GM23338 (cell line): ENCODE measurements at regions not wholly inside any gene's neighbourhood (a gene's known extent, or its start where the extent isn't known, plus 50 kb on each side); places are given as distances from the start of the nearest gene placed in this dataset.

Source experiments
- ATAC-seq: fragments of 200-7000 bp; cut with Tn5 transposase; 3 replicates; pipeline ENCODE4 v1.9.1; 2020
- DNase-seq: peaks from one replicate; pipeline ENCODE4 v3.0.0-alpha.2; 2015; ENCODE audit warnings: low spot score
- H2AFZ ChIP-seq: fragments of 200-600 bp; sonication (generic); 2 replicates; pipeline ENCODE4 v1.8.0; 2016; ENCODE audit warnings: antibody characterized with exemption, mild to moderate bottlenecking, moderate library complexity
- H3F3A ChIP-seq: fragments of 200-600 bp; sonication (generic); replicated peaks from 2 replicates; pipeline ENCODE4 v1.8.0; 2017; ENCODE audit warnings: antibody characterized with exemption, mixed run types, low read depth
- H3K27ac ChIP-seq: fragments of 200-600 bp; sonication (generic); 2 replicates; pipeline ENCODE4 v1.6.1; 2016; ENCODE audit warnings: low read depth
- H3K27me3 ChIP-seq: fragments of 200-600 bp; sonication (generic); 2 replicates; pipeline ENCODE4 v1.8.0; 2016; ENCODE audit warnings: mild to moderate bottlenecking, mixed run types, moderate library complexity; ENCODE audit not compliant: insufficient read depth
- H3K36me3 ChIP-seq: fragments of 200-600 bp; sonication (generic); 2 replicates; pipeline ENCODE4 v1.8.0; 2016; ENCODE audit warnings: mild to moderate bottlenecking; ENCODE audit not compliant: insufficient read depth
- H3K4me1 ChIP-seq: fragments of 200-600 bp; sonication (generic); 2 replicates; pipeline ENCODE4 v1.8.0; 2016; ENCODE audit warnings: mild to moderate bottlenecking, moderate library complexity; ENCODE audit not compliant: insufficient read depth
- H3K4me2 ChIP-seq: fragments of 200-600 bp; sonication (generic); 2 replicates; pipeline ENCODE4 v1.7.1; 2017; ENCODE audit warnings: mixed run types
- H3K4me3 ChIP-seq: fragments of 200-600 bp; sonication (generic); 2 replicates; pipeline ENCODE4 v1.6.1; 2016; ENCODE audit warnings: mixed run types
- H3K79me2 ChIP-seq: fragments of 200-600 bp; sonication (generic); replicated peaks from 2 replicates; pipeline ENCODE4 v1.8.0; 2017; ENCODE audit warnings: mild to moderate bottlenecking; ENCODE audit not compliant: insufficient read depth
- H3K9me2 ChIP-seq: fragments of 200-600 bp; sonication (generic); 2 replicates; pipeline ENCODE4 v1.8.0; 2017; ENCODE audit not compliant: insufficient read depth
- H4K20me1 ChIP-seq: fragments of 200-600 bp; sonication (generic); replicated peaks from 2 replicates; pipeline ENCODE4 v1.8.0; 2017; ENCODE audit warnings: mild to moderate bottlenecking; ENCODE audit not compliant: insufficient read depth
- H3K27ac Mint-ChIP-seq: 2 replicates; pipeline ENCODE4 v1.8.0; 2020; ENCODE audit warnings: inconsistent platforms, mild to moderate bottlenecking, moderate library complexity, mixed read lengths
- H3K27me3 Mint-ChIP-seq: 3 replicates; pipeline ENCODE4 v1.8.0; 2022; ENCODE audit warnings: low read depth, mild to moderate bottlenecking, moderate library complexity, mixed read lengths, inconsistent platforms; ENCODE audit not compliant: insufficient read depth, poor library complexity
- H3K36me3 Mint-ChIP-seq: 3 replicates; pipeline ENCODE4 v1.8.0; 2021; ENCODE audit warnings: low read depth, mild to moderate bottlenecking, inconsistent platforms, moderate library complexity, mixed read lengths
- H3K4me1 Mint-ChIP-seq: 3 replicates; pipeline ENCODE4 v1.8.0; 2020; ENCODE audit warnings: mild to moderate bottlenecking, inconsistent platforms, mixed read lengths
- H3K4me3 Mint-ChIP-seq: 3 replicates; pipeline ENCODE4 v1.8.0; 2021; ENCODE audit warnings: moderate library complexity, mild to moderate bottlenecking, inconsistent platforms, mixed read lengths
- H3K9me3 Mint-ChIP-seq: 3 replicates; pipeline ENCODE4 v1.8.0; 2020; ENCODE audit warnings: moderate library complexity, mild to moderate bottlenecking, inconsistent platforms, mixed read lengths
- CREB1 ChIP-seq: fragments of 250-450 bp; sonication (Bioruptor Pico); IDR thresholded peaks from 2 replicates; pipeline ENCODE4 v1.5.0; 2020; ENCODE audit warnings: low read depth, mild to moderate bottlenecking, moderate library complexity
- ETS1 ChIP-seq: IDR thresholded peaks from 2 replicates; pipeline ENCODE4 v1.6.1; 2016; ENCODE audit warnings: antibody characterized with exemption
- NANOG ChIP-seq: IDR thresholded peaks from 2 replicates; pipeline ENCODE4 v1.6.1; 2016; ENCODE audit warnings: antibody characterized with exemption, borderline replicate concordance
- POLR2AphosphoS5 ChIP-seq: IDR thresholded peaks from 2 replicates; pipeline ENCODE4 v1.6.1; 2016; ENCODE audit warnings: antibody characterized with exemption, low read depth
- STAT1 ChIP-seq: IDR thresholded peaks from one replicate; pipeline ENCODE4 v1.6.1; 2016; ENCODE audit warnings: antibody characterized with exemption; ENCODE audit not compliant: unreplicated experiment
- ZNF331 ChIP-seq: fragments of 250-450 bp; sonication (Bioruptor Pico); IDR thresholded peaks from 2 replicates; pipeline ENCODE4 v1.5.0; 2020; ENCODE audit warnings: low read depth, mild to moderate bottlenecking, moderate library complexity
- TF ChIP-seq, protein P1 (sequence below), 2 experiments: fragments of 200-600 bp in 1 of 2; sonication (generic) in 1 of 2; conservative IDR thresholded peaks; 2 replicates each; pipeline versions ENCODE4 v1.5.1 to v1.6.1; 2016 to 2017; ENCODE audit warnings: antibody characterized with exemption in 2 of 2, low read depth in 2 of 2, mild to moderate bottlenecking in 2 of 2, moderate library complexity in 1 of 2
- TF ChIP-seq, protein P2 (sequence below): fragments of 250-450 bp; sonication (Bioruptor Pico); IDR thresholded peaks from 2 replicates; pipeline ENCODE4 v1.5.0; 2020; ENCODE audit warnings: mild to moderate bottlenecking, moderate library complexity

GRCh38 chr2:191574232-191574631, 103.7 kb upstream of the NABP1 start (continued):
- TF ChIP-seq, protein P1, sequence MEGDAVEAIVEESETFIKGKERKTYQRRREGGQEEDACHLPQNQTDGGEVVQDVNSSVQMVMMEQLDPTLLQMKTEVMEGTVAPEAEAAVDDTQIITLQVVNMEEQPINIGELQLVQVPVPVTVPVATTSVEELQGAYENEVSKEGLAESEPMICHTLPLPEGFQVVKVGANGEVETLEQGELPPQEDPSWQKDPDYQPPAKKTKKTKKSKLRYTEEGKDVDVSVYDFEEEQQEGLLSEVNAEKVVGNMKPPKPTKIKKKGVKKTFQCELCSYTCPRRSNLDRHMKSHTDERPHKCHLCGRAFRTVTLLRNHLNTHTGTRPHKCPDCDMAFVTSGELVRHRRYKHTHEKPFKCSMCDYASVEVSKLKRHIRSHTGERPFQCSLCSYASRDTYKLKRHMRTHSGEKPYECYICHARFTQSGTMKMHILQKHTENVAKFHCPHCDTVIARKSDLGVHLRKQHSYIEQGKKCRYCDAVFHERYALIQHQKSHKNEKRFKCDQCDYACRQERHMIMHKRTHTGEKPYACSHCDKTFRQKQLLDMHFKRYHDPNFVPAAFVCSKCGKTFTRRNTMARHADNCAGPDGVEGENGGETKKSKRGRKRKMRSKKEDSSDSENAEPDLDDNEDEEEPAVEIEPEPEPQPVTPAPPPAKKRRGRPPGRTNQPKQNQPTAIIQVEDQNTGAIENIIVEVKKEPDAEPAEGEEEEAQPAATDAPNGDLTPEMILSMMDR (conservative IDR thresholded peaks at IDR 0.05; ENCODE audit: low read depth in 2 of 2) = no peak
- no peak for TF ChIP-seq ZNF331 (CRISPR knock-in tag)
- TF ChIP-seq, protein P2, sequence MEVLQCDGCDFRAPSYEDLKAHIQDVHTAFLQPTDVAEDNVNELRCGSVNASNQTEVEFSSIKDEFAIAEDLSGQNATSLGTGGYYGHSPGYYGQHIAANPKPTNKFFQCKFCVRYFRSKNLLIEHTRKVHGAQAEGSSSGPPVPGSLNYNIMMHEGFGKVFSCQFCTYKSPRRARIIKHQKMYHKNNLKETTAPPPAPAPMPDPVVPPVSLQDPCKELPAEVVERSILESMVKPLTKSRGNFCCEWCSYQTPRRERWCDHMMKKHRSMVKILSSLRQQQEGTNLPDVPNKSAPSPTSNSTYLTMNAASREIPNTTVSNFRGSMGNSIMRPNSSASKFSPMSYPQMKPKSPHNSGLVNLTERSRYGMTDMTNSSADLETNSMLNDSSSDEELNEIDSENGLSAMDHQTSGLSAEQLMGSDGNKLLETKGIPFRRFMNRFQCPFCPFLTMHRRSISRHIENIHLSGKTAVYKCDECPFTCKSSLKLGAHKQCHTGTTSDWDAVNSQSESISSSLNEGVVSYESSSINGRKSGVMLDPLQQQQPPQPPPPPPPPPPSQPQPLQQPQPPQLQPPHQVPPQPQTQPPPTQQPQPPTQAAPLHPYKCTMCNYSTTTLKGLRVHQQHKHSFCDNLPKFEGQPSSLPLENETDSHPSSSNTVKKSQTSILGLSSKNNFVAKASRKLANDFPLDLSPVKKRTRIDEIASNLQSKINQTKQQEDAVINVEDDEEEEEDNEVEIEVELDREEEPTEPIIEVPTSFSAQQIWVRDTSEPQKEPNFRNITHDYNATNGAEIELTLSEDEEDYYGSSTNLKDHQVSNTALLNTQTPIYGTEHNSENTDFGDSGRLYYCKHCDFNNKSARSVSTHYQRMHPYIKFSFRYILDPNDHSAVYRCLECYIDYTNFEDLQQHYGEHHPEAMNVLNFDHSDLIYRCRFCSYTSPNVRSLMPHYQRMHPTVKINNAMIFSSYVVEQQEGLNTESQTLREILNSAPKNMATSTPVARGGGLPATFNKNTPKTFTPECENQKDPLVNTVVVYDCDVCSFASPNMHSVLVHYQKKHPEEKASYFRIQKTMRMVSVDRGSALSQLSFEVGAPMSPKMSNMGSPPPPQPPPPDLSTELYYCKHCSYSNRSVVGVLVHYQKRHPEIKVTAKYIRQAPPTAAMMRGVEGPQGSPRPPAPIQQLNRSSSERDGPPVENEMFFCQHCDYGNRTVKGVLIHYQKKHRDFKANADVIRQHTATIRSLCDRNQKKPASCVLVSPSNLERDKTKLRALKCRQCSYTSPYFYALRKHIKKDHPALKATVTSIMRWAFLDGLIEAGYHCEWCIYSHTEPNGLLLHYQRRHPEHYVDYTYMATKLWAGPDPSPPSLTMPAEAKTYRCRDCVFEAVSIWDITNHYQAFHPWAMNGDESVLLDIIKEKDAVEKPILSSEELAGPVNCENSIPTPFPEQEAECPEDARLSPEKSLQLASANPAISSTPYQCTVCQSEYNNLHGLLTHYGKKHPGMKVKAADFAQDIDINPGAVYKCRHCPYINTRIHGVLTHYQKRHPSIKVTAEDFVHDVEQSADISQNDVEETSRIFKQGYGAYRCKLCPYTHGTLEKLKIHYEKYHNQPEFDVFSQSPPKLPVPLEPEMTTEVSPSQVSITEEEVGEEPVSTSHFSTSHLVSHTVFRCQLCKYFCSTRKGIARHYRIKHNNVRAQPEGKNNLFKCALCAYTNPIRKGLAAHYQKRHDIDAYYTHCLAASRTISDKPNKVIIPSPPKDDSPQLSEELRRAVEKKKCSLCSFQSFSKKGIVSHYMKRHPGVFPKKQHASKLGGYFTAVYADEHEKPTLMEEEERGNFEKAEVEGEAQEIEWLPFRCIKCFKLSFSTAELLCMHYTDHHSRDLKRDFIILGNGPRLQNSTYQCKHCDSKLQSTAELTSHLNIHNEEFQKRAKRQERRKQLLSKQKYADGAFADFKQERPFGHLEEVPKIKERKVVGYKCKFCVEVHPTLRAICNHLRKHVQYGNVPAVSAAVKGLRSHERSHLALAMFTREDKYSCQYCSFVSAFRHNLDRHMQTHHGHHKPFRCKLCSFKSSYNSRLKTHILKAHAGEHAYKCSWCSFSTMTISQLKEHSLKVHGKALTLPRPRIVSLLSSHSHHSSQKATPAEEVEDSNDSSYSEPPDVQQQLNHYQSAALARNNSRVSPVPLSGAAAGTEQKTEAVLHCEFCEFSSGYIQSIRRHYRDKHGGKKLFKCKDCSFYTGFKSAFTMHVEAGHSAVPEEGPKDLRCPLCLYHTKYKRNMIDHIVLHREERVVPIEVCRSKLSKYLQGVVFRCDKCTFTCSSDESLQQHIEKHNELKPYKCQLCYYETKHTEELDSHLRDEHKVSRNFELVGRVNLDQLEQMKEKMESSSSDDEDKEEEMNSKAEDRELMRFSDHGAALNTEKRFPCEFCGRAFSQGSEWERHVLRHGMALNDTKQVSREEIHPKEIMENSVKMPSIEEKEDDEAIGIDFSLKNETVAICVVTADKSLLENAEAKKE (CRISPR knock-in tag) = no peak
- TF ChIP-seq ETS1 = no peak
- TF ChIP-seq POLR2AphosphoS5 = no peak
- no peak for TF ChIP-seq STAT1

DNA sequence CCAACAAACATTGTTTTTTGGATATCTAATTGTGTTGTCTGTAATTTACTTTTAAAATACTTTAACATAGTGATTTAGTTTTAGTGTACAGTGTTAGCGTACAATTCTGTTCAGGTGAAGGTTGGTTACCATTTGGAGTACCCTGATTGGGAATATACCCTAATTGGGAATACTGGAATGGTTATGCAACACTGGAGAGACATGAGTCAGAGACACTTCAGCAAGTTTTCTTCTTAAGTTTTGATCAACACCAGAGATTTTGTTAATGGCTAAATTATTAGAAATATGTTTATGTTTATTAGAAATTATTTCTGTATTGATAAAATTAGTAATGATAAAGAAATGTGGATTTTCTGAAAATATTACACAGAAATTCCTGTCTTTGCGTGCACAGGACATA, 100.3 kb upstream of the NABP1 start:
- H3K4me2 ChIP-seq = no peak overlapping the region
- H3K4me1 ChIP-seq = no peaks in the 10 kb centered on the region
- H2AFZ ChIP-seq = no peak overlapping the region
- H3K27me3 ChIP-seq = no peaks in the 10 kb centered on the region
- Mint-ChIP-seq H3K27ac (no peak overlapping the region), H3K9me3 (no peaks in the 10 kb centered on the region), H3K36me3 (no peaks in the 10 kb centered on the region), H3K4me1 (peaks cover 9% of the 10 kb centered on the region), H3K27me3 (no peaks in the 10 kb centered on the region), H3K4me3 (no peak overlapping the region)
- no peaks in the 10 kb centered on the region for H3K9me2 ChIP-seq
- no peaks in the 10 kb centered on the region for H3K36me3 ChIP-seq
- no peaks in the 10 kb centered on the region for H4K20me1 ChIP-seq
- ATAC-seq = no peak
- no peaks in the 10 kb centered on the region for H3F3A ChIP-seq
- H3K4me3 ChIP-seq = no peak overlapping the region
- H3K79me2 ChIP-seq = no peaks in the 10 kb centered on the region
- no peak for DNase-seq
- H3K27ac ChIP-seq = no peak overlapping the region
- TF ChIP-seq NANOG (no peak), CREB1 (CRISPR knock-in tag) (no peak)
- TF ChIP-seq, protein P2 (CRISPR knock-in tag) = no peak
